ENCODE measurements at regions not wholly inside any gene's neighbourhood (a gene's known extent, or its start where the extent isn't known, plus 50 kb on each side); places are given as distances from the start of the nearest gene placed in this dataset.

GRCh38 chr9:107586493-107586892, 96.9 kb upstream of the KLF4 start:
- Histone ChIP-seq H3K9ac (ENCODE audit: low read length) (no peak overlapping the region), H3K4me1 (ENCODE audit: insufficient read depth, low read length) (no peaks in the 10 kb centered on the region), H3F3A (ENCODE audit: low read length, unreplicated experiment) (no peaks in the 10 kb centered on the region), H3K9me2 (replicated peaks; ENCODE audit: low read length) (no peaks in the 10 kb centered on the region), H3K36me3 (ENCODE audit: low read depth, low read length) (no peaks in the 10 kb centered on the region), H3K27me3 (ENCODE audit: low read length) (no peaks in the 10 kb centered on the region), H3K79me2 (ENCODE audit: low read length) (no peaks in the 10 kb centered on the region), H2AFZ (ENCODE audit: low read length) (no peak overlapping the region), H3K4me3 (ENCODE audit: low read length) (no peak overlapping the region), H3K27ac (ENCODE audit: low read length) (no peak overlapping the region), H4K20me1 (ENCODE audit: low read length) (no peaks in the 10 kb centered on the region), H3K4me2 (ENCODE audit: low read length) (no peak overlapping the region), H3K9me3 (ENCODE audit: low read length) (no peaks in the 10 kb centered on the region)
- BruUV-seq (replicated peaks) = no TSS peak
- ChIA-PET CTCF (no interaction called here), POLR2A (ENCODE audit: unreplicated experiment) (no interaction called here)
- intact Hi-C loops (cut with micrococcal nuclease) = no loop called here
- no peak for ATAC-seq
- DNase-seq = no peak
- TF ChIP-seq, protein P1, sequence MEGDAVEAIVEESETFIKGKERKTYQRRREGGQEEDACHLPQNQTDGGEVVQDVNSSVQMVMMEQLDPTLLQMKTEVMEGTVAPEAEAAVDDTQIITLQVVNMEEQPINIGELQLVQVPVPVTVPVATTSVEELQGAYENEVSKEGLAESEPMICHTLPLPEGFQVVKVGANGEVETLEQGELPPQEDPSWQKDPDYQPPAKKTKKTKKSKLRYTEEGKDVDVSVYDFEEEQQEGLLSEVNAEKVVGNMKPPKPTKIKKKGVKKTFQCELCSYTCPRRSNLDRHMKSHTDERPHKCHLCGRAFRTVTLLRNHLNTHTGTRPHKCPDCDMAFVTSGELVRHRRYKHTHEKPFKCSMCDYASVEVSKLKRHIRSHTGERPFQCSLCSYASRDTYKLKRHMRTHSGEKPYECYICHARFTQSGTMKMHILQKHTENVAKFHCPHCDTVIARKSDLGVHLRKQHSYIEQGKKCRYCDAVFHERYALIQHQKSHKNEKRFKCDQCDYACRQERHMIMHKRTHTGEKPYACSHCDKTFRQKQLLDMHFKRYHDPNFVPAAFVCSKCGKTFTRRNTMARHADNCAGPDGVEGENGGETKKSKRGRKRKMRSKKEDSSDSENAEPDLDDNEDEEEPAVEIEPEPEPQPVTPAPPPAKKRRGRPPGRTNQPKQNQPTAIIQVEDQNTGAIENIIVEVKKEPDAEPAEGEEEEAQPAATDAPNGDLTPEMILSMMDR (conservative IDR thresholded peaks at IDR 0.05; ENCODE audit: low read depth, low read length) = no peak
- TF ChIP-seq EZH2phosphoT487 (IDR thresholded peaks at IDR 0.05; ENCODE audit: borderline replicate concordance, low read length) (no peak), EZH2 (IDR thresholded peaks at IDR 0.05; ENCODE audit: low read length, unreplicated experiment) (no peak)

- H3K79me2 ChIP-seq (ENCODE audit: low read length) = no peaks in the 10 kb centered on the region
- POLR2A ChIA-PET (ENCODE audit: unreplicated experiment) = no interaction called here
- H3K9me2 ChIP-seq (replicated peaks; ENCODE audit: low read length) = no peaks in the 10 kb centered on the region
- H3K4me3 ChIP-seq (ENCODE audit: low read length) = no peak overlapping the region
- no TSS peak for BruUV-seq (replicated peaks)
- no peaks in the 10 kb centered on the region for H3K27me3 ChIP-seq (ENCODE audit: low read length)
- H3K9ac ChIP-seq (ENCODE audit: low read length) = no peak overlapping the region
- no peak overlapping the region for H2AFZ ChIP-seq (ENCODE audit: low read length)
- H3K4me2 ChIP-seq (ENCODE audit: low read length) = no peak overlapping the region
- no peaks in the 10 kb centered on the region for H3K9me3 ChIP-seq (ENCODE audit: low read length)
- H3F3A ChIP-seq (ENCODE audit: low read length, unreplicated experiment) = no peaks in the 10 kb centered on the region
- no peak overlapping the region for H3K27ac ChIP-seq (ENCODE audit: low read length)
- no peaks in the 10 kb centered on the region for H3K36me3 ChIP-seq (ENCODE audit: low read depth, low read length)
- H3K4me1 ChIP-seq (ENCODE audit: insufficient read depth, low read length) = no peaks in the 10 kb centered on the region
- no peak for TF ChIP-seq EZH2 (IDR thresholded peaks at IDR 0.05; ENCODE audit: low read length, unreplicated experiment)
- TF ChIP-seq EZH2phosphoT487 (IDR thresholded peaks at IDR 0.05; ENCODE audit: borderline replicate concordance, low read length) = no peak
- TF ChIP-seq, protein P1 (conservative IDR thresholded peaks at IDR 0.05; ENCODE audit: low read depth, low read length) = no peak
- intact Hi-C loops (cut with micrococcal nuclease) = no loop called here
- CTCF ChIA-PET = no interaction called here
- H4K20me1 ChIP-seq (ENCODE audit: low read length) = no peaks in the 10 kb centered on the region
- ATAC-seq (no peak), DNase-seq (no peak)
Measured at GRCh38 chr9:107585465-107585864, 95.9 kb upstream of the KLF4 start.

- ChIA-PET POLR2A (ENCODE audit: unreplicated experiment) (no interaction called here), CTCF (no interaction called here)
- BruUV-seq (replicated peaks) = no TSS peak
- Histone ChIP-seq H3K79me2 (ENCODE audit: low read length) (no peaks in the 10 kb centered on the region), H2AFZ (ENCODE audit: low read length) (no peak overlapping the region), H3F3A (ENCODE audit: low read length, unreplicated experiment) (no peaks in the 10 kb centered on the region), H3K4me1 (ENCODE audit: insufficient read depth, low read length) (no peaks in the 10 kb centered on the region), H3K4me3 (ENCODE audit: low read length) (no peak overlapping the region), H3K4me2 (ENCODE audit: low read length) (no peak overlapping the region), H3K27ac (ENCODE audit: low read length) (no peak overlapping the region), H3K36me3 (ENCODE audit: low read depth, low read length) (no peaks in the 10 kb centered on the region), H3K9me3 (ENCODE audit: low read length) (no peaks in the 10 kb centered on the region), H4K20me1 (ENCODE audit: low read length) (no peaks in the 10 kb centered on the region), H3K27me3 (ENCODE audit: low read length) (no peaks in the 10 kb centered on the region), H3K9ac (ENCODE audit: low read length) (no peak overlapping the region), H3K9me2 (replicated peaks; ENCODE audit: low read length) (no peaks in the 10 kb centered on the region)
- no peak for ATAC-seq
- intact Hi-C loops (cut with micrococcal nuclease) = no loop called here
- TF ChIP-seq, protein P1 (conservative IDR thresholded peaks at IDR 0.05; ENCODE audit: low read depth, low read length) = no peak
- no peak for TF ChIP-seq EZH2 (IDR thresholded peaks at IDR 0.05; ENCODE audit: low read length, unreplicated experiment)
- TF ChIP-seq EZH2phosphoT487 (IDR thresholded peaks at IDR 0.05; ENCODE audit: borderline replicate concordance, low read length) = no peak
- DNase-seq = no peak
Measured at GRCh38 chr9:107584944-107585343, 95.4 kb upstream of the KLF4 start.
